ENCODE measurements at regions not wholly inside any gene's neighbourhood (a gene's known extent, or its start where the extent isn't known, plus 50 kb on each side); places are given as distances from the start of the nearest gene placed in this dataset.

GRCh38 chr14:28690029-28690692 is 76.4 kb upstream of the FOXG1 start:
- intact Hi-C loops (cut with DNase I, micrococcal nuclease) = no loop called here
- Histone ChIP-seq H3K36me3 (ENCODE audit: low read depth) (no peaks in the 10 kb centered on the region), H3K4me1 (ENCODE audit: low read depth) (no peaks in the 10 kb centered on the region), H3K4me3 (no peak overlapping the region), H3K9me3 (no peaks in the 10 kb centered on the region)
- no peak for DNase-seq
- no peak for ATAC-seq
- TF ChIP-seq, protein P1, sequence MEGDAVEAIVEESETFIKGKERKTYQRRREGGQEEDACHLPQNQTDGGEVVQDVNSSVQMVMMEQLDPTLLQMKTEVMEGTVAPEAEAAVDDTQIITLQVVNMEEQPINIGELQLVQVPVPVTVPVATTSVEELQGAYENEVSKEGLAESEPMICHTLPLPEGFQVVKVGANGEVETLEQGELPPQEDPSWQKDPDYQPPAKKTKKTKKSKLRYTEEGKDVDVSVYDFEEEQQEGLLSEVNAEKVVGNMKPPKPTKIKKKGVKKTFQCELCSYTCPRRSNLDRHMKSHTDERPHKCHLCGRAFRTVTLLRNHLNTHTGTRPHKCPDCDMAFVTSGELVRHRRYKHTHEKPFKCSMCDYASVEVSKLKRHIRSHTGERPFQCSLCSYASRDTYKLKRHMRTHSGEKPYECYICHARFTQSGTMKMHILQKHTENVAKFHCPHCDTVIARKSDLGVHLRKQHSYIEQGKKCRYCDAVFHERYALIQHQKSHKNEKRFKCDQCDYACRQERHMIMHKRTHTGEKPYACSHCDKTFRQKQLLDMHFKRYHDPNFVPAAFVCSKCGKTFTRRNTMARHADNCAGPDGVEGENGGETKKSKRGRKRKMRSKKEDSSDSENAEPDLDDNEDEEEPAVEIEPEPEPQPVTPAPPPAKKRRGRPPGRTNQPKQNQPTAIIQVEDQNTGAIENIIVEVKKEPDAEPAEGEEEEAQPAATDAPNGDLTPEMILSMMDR (IDR thresholded peaks at IDR 0.05) = no peak

DNA sequence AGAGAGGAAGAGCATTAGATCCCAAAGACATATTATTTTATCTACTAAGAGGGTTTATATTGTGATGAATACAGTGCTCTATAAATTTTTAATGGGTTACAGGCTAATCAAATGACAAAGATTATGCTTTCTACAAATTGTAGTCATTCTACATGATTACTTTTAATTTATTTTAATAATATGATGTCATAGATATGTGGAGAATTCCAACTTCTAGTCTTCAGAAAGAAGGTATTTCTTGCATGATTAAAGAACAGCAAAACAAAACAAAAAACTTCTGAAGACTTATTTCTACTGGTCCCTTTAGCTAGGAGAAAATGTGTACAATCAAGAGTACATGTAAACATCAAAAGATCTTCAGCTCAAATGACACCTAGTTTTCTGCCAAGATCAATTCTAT is 71.5 kb upstream of the FOXG1 start:
- no peaks in the 10 kb centered on the region for H3K36me3 ChIP-seq (ENCODE audit: low read depth)
- TF ChIP-seq, protein P1 (IDR thresholded peaks at IDR 0.05) = no peak
- no peak overlapping the region for H3K4me3 ChIP-seq
- ATAC-seq = no peak
- H3K4me1 ChIP-seq (ENCODE audit: low read depth) = no peaks in the 10 kb centered on the region
- H3K9me3 ChIP-seq = no peaks in the 10 kb centered on the region
- no peak for DNase-seq
- intact Hi-C loops (cut with DNase I, micrococcal nuclease) = no loop called here

GRCh38 chr14:28701733-28702132 is 64.9 kb upstream of the FOXG1 start:
- Histone ChIP-seq H3K4me1 (ENCODE audit: low read depth) (no peaks in the 10 kb centered on the region), H3K9me3 (no peaks in the 10 kb centered on the region), H3K36me3 (ENCODE audit: low read depth) (no peaks in the 10 kb centered on the region), H3K4me3 (no peak overlapping the region)
- ATAC-seq = no peak
- DNase-seq = no peak
- intact Hi-C loops (cut with DNase I, micrococcal nuclease) = no loop called here
- TF ChIP-seq, protein P1 (IDR thresholded peaks at IDR 0.05) = no peak

DNA sequence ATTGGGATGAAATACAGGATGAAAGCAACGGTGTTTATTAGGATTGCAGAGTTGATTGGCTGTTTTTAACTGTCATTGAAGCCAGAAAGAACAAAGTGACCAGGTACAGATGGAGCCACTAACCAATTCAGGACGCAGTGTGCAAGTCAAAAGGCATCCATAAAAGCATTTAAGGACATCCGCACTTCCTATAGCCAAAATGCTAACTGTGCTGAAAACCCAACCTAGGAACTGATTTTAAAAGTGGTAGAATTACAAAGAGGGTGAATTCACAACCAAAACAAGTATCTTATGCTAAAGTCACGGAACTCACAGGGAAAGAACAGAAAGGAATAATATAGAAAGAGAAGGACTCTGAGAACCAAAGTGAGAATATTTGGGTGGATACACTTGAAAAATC is 63.1 kb upstream of the FOXG1 start:
- H3K4me1 ChIP-seq (ENCODE audit: low read depth) = no peaks in the 10 kb centered on the region
- H3K36me3 ChIP-seq (ENCODE audit: low read depth) = no peaks in the 10 kb centered on the region
- ATAC-seq (no peak), DNase-seq (no peak)
- intact Hi-C loops (cut with DNase I, micrococcal nuclease) = no loop called here
- no peak overlapping the region for H3K4me3 ChIP-seq
- TF ChIP-seq, protein P1 (IDR thresholded peaks at IDR 0.05) = no peak
- no peaks in the 10 kb centered on the region for H3K9me3 ChIP-seq

GRCh38 chr14:28704153-28704552 is 62.4 kb upstream of the FOXG1 start:
- Histone ChIP-seq H3K4me3 (no peak overlapping the region), H3K9me3 (no peaks in the 10 kb centered on the region), H3K36me3 (ENCODE audit: low read depth) (no peaks in the 10 kb centered on the region), H3K4me1 (ENCODE audit: low read depth) (no peaks in the 10 kb centered on the region)
- TF ChIP-seq, protein P1 (IDR thresholded peaks at IDR 0.05) = no peak
- no peak for DNase-seq
- intact Hi-C loops (cut with DNase I, micrococcal nuclease) = no loop called here
- ATAC-seq = no peak

DNA sequence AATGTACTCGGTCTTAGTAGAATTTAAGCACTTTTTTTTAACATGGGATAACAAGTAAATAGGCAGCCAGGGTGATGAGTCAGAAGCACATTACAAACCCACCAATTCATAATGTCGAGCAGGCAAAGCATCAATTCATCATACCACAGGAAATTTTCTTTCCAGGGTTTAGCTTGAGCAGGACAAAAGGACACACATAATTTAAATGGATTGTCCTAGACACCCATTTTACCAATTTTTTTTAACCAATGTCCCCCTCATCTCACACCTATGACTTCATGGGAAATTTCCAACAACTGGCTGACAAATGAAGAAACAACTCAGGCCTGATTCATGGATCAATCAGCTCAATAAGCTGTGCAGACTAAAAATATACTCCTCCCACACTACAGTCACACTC is 58.8 kb upstream of the FOXG1 start:
- Histone ChIP-seq H3K9me3 (peaks cover 2% of the 10 kb centered on the region), H3K4me3 (no peak overlapping the region), H3K4me1 (ENCODE audit: low read depth) (no peaks in the 10 kb centered on the region), H3K36me3 (ENCODE audit: low read depth) (no peaks in the 10 kb centered on the region)
- ATAC-seq = no peak
- TF ChIP-seq, protein P1 (IDR thresholded peaks at IDR 0.05) = no peak
- intact Hi-C loops (cut with DNase I, micrococcal nuclease) = no loop called here
- DNase-seq = no peak
